ENCODE measurements at regions not wholly inside any gene's neighbourhood (a gene's known extent, or its start where the extent isn't known, plus 50 kb on each side); places are given as distances from the start of the nearest gene placed in this dataset.

GRCh38 chr7:101724957-101725356 lies 92.5 kb upstream of the CUX1 start:
- TF ChIP-seq CTCF (IDR thresholded peaks at IDR 0.05) (no peak), POLR2A (IDR thresholded peaks at IDR 0.05) (no peak)

Data from body of pancreas (tissue), 4 donors.